GM18520 (cell line): ENCODE measurements at regions not wholly inside any gene's neighbourhood (a gene's known extent, or its start where the extent isn't known, plus 50 kb on each side); places are given as distances from the start of the nearest gene placed in this dataset.

Source experiments
- ATAC-seq: cut with Tn5 transposase; IDR thresholded peaks from one replicate; pipeline ENCODE4 v1.9.1; 2021; ENCODE audit not compliant: unreplicated experiment

DNA sequence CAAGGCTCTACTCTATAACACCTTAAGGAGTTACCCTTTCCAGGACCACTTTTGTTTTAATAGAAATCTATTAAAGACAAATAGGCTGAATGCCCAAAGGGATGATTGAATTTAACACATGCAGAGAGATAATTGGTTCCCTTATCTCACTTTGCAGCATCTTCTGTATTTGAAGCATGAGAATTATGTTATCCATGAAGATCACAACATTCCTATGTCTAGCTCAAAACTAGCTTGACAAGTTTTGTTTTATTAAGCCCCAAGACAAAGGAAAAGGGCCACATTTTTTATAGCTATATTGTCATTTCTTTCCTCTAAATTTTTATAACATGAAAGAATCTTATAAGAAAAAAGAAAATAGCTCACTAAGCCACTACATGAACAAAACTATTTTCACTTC lies 57.9 kb upstream of the FTMT start:
- ATAC-seq, result no peak

DNA sequence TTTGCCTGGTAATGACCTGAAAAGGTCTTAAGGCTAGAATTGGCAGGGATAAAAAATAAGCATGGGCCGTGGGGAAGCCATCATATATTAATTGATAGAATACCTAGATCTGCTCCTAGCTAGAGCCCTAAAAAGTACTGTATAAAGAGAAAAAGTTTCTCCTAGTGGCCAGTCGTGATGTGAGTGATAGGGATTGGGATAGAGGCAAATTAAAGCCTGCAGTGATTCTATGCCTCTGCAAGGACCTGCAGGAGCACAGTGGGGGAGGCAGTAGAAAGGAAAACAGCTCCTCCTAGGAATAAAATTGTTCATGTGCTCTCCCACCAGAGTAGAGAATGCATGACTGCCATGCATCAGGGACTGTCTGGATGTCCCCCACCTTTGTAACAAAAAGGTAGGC lies 56.2 kb upstream of the FTMT start:
- ATAC-seq, result no peak

DNA sequence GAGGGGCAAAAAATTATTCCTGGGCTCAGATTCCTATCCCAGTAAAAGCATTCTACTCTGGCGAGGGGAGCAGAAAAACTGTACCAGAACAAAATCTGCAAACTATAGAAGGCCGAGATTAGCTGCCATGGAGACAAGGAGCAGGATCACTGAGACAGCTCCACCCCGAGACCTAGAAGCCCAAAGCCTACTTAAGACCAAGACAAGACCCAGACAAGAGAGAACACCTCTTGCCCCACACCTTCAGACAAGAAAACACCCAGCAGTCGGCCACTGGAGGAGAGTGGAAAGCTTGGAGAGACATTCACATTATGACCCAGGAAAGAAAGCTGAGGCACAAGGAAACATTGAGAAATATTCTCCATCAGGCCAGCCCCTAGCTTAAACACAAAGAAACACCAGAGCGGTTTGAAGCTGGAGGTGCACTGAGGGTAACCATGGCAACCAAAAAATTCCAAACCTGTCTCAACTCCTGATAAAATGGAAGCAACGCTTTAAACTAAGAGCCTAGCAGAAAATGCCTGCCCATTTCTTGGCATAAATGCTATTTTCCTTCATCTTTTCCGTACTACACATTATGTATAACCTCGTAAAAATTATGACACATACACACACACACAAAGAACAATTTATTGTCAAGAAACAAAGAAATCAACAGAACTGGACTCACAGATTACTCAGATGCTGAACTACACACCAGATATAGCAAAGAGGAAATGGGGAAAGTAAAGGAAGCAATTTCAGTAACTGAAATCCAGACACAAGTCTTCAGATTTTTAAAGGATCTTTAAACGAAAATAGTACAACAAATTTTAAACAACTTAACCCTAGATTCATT lies 53.8 kb upstream of the FTMT start:
- no peak for ATAC-seq
